Cardiac fibroblast (primary cell): ENCODE measurements at regions not wholly inside any gene's neighbourhood (a gene's known extent, or its start where the extent isn't known, plus 50 kb on each side); places are given as distances from the start of the nearest gene placed in this dataset.

Experiments used
- DNase-seq, 2 donors: peaks; one replicate each; pipeline versions ENCODE4 v3.0.0 to v3.0.0-alpha.2; 2010; ENCODE audit warnings: low read depth in 2 of 2
- H3K4me3 ChIP-seq, 2 donors: replicated peaks in 1 of 2; 1 replicate in 1 of 2; 2 replicates in 1 of 2; pipeline ENCODE4 v1.5.1; 2011; ENCODE audit warnings: low read depth in 2 of 2, low read length in 2 of 2, mild to moderate bottlenecking in 2 of 2, moderate library complexity in 1 of 2
- CTCF ChIP-seq: IDR thresholded peaks from one replicate; pipeline ENCODE4 v1.5.1; 2011; ENCODE audit warnings: low read depth, mild to moderate bottlenecking, low read length, inconsistent platforms

GRCh38 chr2:78780256-78780655 is 245.2 kb upstream of the REG3G start:
- H3K4me3 ChIP-seq, result no peak overlapping the region
- no peak for DNase-seq
- no peak for TF ChIP-seq CTCF

- DNase-seq, result no peak
- TF ChIP-seq CTCF, result no peak
- no peak overlapping the region for H3K4me3 ChIP-seq
Measured at GRCh38 chr2:78780864-78781583, 244.5 kb upstream of the REG3G start.

- TF ChIP-seq CTCF, result no peak
- DNase-seq, result no peak
- no peak overlapping the region for H3K4me3 ChIP-seq
Measured at GRCh38 chr2:78782196-78782595, 243.3 kb upstream of the REG3G start.

GRCh38 chr2:78811955-78812610 is 213.4 kb upstream of the REG3G start:
- no peak overlapping the region for H3K4me3 ChIP-seq
- no peak for DNase-seq
- TF ChIP-seq CTCF, result no peak

GRCh38 chr2:78814331-78814986 is 211.0 kb upstream of the REG3G start:
- no peak overlapping the region for H3K4me3 ChIP-seq
- no peak for DNase-seq
- no peak for TF ChIP-seq CTCF

GRCh38 chr2:78817430-78817829 is 208.1 kb upstream of the REG3G start:
- no peak for DNase-seq
- no peak overlapping the region for H3K4me3 ChIP-seq
- no peak for TF ChIP-seq CTCF
